Left forelimb (tissue), 1 donor: ENCODE measurements at regions not wholly inside any gene's neighbourhood (a gene's known extent, or its start where the extent isn't known, plus 50 kb on each side); places are given as distances from the start of the nearest gene placed in this dataset.

ENCODE experiments used
- DNase-seq: peaks from one replicate; pipeline ENCODE4 v3.0.0-alpha.2; 2018; ENCODE audit warnings: low spot score

DNA sequence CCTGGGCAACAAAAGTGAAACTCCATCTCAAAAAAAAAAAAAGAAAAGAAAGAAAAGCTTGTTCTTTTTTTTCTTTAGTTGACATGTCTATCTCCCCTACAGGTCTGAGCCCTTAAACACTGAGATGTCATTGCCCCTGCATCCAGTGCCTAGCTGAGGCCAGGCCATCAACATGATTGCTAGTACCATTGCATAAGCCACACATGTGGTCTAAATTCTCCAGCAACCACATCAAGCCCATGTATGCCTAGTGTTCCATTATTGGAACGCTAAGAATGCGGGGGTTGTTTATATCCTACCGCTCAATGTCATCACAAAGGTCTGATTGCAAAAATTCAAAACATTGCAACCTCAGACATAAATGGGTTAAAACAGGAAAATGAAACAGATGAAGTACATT is 62.7 kb downstream of the NPTX2 start:
- no peak for DNase-seq

DNA sequence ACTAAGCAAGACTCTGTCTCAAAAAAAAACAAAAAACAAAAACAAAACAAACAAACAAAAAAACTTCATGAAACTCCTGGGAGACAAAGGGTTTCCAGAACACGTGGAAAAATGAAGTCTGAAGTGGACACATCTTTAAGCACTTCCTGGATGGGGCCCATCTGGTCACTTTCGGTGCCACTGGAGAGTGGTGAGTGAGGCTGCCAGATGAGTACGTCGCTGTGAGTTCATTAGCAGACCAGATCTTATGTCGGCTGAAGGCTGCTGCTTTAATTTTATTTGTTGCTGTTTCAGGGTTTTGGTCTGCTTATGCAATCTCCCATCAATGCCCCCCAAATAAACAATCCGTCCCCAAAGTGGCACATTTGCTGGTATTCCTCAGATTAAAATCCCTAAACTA is 64.4 kb downstream of the NPTX2 start:
- DNase-seq: no peak

DNA sequence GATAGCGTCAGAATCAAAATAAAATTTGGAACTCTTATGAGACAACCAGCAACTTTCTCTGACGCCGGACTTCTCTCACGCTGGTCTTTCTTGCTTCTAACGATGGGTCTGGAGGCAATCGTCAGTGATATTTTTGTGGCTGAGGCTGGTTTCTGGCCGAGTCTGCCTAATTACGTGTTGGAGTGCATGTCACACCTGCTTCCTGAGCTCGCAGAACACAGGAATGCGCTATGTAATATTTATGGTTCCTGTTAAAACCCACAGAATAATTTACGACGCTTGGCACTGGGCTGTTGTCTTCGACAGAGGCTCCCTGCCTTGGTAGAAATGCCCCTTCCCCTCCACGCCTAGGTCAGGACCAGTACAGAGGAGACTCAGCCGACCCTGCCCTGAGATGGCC is 64.9 kb downstream of the NPTX2 start:
- DNase-seq: no peak

DNA sequence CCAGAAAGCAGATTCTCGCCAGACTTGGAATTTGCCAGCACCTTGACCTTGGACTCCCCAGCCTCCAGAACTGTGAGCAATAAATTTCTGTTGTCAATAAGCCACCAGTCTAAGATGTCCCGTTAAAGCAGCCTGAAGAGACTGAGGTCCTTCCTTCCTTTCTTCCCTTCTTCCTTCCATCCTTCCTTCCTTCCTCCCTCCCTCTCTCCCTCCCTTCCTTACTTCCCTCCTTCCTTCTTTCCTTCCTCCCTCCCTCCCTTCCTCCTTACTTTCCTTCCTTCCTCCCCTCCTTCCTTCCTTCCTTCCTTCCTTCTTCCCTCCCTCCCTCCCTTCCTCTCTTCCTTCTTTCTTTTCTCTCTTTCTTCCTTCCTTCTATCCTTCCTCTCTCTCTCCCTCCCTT is 66.4 kb downstream of the NPTX2 start:
- no peak for DNase-seq

DNA sequence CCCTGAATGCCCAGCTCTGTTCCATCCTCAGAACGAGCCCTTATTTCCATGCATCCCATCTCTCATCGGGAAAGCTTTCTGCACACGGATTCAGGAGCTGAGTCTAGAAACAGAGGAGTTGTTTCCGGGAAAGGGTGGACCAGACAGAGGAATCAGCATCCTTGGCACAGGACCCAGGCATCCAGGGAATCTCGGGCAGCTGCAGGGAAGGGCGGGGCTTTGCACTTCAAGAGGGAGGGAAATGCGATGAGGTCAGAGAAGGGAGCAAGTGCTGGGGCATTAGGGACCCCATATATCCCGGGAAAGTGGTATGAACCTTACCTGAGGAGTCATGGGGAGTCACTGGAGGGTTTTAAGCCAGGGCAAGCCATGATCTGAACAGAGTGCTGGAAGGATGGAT is 68.5 kb downstream of the NPTX2 start:
- DNase-seq: no peak

DNA sequence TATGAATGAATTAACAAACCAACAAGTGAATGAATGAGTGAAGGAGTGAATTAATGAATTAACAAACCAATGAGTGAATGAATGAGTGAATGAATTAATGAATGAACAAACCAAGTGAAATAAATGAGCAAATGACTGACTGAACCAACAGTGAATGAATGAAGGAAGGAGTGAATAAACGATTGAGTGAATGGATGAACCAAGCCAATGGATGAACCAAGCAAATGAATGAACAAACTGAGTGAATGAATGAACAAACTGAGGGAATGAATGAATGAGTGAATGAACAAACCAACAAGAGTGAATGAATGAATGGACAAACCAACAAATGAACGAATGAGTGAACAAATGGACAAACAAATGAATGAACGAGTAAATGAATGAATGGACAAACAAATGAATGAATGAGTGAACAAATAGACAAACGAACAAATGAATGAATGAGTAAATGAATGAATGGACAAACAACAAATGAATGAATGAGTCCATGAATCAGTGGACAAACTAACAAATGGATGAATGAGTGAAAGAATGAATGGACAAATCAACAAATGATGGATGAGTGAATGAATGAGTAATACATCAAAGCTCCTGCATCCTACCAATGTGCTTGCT is 69.5 kb downstream of the NPTX2 start:
- DNase-seq: no peak

DNA sequence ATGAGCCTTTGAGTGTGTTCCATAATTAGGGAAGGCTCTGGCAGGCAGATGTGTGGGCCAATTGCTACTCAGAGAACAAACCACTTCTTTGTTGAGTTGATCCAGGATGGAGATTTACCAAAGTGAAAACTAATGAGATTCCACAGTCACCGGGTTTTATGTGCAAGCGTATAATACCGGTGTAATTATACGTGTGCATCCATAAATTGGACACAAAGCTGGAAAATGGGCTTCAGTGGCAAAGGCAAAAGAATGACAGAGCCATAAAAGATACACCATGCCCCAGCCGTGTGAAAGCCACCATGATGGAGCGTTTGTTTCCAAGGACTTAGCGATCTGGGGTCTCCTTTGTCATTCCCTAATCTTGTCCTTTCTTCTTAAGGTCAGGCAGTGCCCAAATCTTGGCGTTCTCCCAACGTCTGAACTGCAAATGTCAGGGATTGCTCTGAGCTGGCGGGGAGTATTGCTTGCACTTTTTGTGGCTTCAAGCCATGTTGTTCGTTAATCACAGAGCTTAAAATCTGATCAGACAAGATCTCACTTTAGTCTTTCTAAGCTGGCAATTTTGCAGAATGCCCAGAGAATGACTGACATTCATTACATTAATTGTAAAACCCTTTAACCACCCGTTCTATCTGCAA is 70.1 kb downstream of the NPTX2 start:
- DNase-seq: no peak

DNA sequence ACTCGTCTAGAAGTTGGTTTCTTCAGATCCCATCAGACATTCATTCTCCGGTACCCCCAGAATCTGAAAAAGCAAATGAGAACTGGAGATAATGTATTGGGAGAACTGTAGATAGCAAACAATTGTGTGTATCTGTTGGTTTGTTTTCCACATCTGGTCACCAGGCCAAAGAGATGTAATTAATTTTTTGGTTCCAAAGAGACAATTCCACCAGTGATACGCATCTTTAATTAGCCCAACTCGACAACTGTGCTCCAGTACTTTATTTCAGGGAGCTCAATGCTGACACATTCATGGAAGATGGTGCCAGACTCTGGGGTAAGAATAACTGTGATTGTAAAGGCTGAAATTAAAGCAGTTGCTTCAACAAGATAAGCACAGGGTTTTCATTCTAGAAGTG is 74.5 kb downstream of the NPTX2 start:
- DNase-seq: no peak

DNA sequence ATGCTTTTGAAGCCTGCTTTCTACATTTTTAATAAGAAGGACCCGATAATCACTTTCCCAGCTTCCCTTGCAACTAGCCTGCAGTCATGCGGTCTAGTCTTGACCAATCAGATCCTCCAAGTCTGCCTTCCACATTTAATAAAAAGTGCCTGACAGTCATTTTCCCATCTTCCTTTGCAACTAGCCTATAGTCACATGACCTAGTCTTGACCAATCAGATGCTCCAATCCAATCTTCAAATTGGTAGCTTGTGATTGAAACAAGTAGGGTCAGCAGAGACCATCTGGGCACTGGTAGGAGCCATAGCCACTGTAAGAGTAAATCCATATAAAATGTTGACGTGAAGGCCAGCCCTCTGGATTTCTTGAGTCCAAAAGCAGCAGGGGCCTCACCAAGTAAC is 80.0 kb downstream of the NPTX2 start:
- DNase-seq: no peak

DNA sequence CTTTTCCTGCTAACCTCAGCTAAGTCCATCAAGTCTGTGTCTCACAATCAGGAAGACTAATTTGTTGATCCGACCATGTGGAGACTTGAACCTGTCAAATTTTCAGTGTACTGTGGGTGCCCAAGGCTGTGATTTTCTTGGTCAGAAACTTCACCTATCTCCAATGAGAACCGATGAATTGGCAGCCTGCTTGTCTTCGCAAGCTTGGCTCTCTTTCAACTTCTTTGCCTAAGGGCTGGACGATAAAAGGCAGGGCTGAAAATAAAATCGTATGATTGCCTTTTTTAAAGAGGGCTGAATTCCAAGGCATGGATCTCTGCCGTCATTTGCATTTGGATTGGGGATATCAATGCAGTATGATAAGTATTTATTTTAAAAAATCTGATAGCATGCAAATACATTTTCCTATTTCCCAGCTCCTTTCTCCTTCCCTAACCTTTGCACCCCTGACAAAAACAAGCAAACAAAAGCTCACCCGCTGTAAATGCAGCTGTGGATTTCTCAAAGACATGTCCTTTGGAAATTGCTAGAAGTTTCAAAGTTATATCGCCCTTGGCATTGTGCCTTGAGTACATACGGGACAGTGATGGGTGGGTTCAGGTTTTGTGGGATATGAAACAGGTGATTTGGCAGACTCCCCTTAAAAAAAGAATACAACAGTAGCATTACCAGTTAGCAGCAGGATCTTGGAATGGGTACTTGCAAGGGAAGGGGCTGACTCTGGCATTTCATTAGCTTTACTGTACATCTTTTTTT is 80.6 kb downstream of the NPTX2 start:
- DNase-seq: no peak

DNA sequence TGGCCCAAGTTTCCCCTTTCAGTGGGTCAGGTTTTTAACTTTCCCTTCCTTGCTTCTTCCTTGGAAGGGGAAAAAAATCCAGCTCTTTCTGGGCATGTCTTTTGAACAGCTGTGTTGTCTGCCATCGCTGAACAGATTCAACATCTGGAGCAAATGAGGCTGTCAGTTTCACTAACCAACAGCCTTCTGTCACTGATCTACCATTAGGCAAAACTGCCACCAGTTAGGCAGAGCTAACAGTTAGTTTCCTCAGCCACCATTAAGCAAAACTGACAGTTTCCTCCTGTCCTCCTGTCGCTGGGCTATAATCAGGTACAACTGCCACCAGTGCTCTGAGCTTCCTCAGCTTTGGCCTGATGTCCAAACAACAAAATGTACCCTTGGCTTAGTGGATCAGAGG is 81.9 kb downstream of the NPTX2 start:
- no peak for DNase-seq

DNA sequence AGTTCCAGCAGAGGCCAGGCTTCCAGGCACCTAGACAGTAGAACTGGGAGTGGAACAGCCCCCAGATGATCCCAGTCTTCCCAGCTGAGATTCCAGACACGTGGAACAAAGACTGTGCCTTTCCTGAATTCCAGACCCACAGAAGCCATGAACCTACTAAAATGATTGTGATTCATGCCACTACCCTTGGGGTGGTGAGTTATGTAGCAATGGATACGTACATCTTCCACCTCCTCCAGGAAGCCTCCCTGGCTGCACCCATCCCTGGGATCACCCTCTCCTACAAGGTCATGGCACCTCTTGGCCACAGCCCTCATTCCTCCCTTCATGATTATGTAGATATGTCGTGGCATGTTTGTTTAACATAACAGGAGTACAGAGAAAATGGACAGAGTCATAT is 83.4 kb downstream of the NPTX2 start:
- DNase-seq: no peak

DNA sequence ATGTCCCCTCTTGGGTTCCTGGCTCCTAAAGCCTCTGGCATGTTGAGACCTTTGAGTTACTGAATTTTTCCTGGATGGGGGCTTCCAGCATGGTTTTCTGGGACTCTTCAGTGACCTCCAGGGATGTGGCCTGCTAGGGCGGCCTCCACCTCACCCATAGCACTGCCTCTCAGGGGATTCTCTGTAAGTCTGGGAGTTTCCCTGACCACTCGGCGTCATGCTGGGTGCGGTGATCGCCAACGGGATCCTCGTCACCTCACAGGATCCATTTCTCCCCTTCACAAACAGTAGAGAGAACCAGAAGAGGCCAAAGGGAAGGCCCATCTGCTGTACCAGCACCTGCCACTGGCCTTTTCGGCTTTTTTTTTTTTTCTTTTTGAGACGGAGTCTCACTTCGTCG is 84.3 kb downstream of the NPTX2 start:
- DNase-seq: no peak

DNA sequence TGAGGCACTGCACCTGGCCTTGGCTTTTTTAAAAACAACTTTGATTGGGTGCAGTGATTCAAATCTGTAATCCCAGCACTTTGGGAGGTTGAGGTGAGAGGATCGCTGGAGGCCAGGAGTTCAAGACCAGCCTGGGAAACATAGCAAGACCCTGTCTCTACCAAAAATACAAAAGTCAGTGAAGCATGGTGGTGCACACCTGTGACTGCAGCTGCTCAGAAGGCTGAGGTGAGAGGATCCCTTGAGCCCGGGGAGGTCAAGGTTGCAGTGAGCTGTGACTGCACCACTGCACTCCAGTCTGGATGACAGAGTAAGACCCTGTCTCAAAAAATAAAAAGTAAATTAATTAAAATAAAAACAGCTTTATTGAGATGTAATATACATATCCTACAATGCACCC is 84.9 kb downstream of the NPTX2 start:
- DNase-seq: no peak

DNA sequence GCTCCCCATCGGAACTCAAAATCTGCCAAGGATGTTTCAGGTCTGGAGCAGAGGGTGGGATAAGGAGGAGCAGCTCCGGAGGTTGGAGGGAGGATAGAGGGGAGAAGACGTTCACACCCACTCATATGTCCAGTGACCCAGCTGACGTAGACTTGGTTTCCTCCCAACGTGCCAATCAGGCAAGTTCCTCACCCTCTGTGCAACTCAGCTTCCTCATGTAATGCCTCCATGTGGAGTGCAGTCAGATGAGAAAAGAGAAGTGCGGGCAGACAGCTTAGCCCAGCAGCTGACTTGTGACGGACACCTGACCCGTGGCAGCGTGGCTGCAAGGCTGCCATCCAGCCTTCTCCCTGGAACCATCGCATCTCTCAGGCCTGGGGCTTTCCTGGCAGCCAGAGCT is 86.8 kb downstream of the NPTX2 start:
- DNase-seq: no peak

DNA sequence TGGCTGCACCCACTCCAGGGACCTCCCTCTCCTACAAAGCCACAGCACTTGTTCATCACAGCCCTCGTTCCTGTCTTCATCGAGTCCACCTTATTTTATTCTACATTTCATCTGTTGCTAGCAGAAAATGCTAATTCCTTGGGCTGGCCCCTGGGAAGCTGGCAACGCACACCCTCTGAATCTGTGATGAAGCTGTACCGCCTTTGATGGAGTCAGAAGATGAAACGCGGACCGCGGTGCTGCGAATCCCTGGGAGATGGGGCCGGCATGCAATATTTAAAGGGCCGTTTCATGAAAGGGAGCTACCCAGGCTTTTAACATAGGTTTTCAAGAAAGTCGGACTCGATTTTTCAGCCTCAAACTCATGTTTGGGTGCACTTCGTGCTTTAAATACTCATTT is 88.5 kb downstream of the NPTX2 start:
- no peak for DNase-seq

DNA sequence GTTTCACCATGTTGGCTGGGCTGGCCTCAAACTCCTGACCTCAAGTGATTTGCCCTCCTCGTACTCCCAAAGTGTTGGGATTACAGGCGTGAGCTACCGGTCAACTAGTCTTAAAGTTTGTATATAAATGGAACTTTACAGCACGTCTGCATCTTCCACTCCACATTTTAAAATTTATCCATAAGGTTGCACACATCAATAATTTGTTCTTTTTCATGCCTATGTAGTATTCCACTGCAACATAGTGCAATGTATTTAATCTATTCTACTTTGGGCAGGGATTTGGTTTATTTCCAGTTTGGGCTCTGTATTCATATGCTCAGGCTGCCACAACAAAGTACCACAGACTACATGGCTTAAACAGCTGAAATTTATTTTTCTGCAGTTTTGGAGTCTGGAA is 90.0 kb downstream of the NPTX2 start:
- DNase-seq: no peak

DNA sequence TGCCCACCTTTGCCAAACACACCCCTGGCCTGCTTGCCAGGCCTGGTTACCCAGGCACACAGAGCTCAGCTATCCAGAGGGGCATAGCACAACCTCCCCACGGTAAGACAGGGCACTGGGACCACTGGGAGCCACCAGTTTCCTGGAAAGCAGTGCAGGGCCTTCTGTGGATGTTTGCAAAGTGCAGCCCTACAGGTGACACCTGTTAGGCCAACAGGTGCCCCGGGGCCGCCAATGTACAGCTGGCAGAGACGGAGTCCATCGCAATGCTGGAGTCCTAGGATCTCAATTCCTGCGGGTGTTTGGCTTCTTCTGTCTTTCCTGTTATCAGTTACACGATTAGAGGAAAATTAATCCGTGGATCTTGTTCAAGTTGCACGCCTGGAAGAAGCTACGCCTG is 94.9 kb downstream of the NPTX2 start:
- no peak for DNase-seq

DNA sequence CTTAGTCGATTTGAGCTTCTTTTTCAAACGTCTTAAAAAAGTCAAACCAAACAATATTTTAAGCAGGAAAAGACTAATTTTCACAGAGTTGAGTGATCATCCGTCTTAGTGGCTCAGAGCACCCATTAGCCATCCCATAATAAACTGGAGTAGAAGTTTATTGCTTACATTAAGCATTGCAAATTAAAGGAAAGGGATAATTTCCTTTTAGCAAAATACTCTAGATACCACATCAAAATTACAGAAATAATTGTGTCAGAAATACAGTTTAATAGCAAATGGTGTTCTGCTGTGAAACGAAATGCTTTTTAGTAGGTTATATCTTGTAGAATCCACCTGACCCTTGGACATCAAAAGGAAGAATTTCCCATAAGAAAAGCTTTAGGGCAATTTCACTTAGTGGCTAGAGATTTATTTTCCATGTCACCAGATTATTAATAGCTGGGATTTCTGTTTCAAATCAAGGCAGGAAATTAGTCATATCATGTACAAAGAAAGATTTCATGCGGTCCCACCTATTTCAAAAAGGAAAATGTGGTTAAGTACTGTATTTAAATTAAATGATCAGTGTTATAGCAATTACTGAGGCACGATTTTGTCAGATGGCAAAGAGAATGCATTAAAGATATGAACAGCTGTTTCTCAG is 96.2 kb downstream of the NPTX2 start:
- no peak for DNase-seq

DNA sequence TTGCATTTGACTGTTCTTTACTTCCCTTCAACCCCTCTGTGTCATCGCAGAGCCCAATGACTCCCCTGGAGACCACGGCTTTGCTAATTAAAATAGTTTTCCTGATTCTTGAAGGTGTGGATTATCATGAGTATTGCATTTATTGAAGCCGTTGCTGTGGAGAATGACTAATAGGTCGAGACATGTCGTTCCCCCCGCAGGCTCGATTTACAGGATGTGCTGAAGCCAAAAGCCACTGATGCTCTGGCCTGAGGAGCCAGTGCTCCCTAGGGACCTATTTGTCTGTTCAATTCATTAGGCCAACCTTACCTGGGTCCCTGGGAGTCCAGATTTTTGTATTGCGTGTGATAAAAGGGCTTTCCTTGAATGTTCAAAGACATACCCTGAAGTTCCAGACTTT is 102.3 kb downstream of the NPTX2 start:
- no peak for DNase-seq

DNA sequence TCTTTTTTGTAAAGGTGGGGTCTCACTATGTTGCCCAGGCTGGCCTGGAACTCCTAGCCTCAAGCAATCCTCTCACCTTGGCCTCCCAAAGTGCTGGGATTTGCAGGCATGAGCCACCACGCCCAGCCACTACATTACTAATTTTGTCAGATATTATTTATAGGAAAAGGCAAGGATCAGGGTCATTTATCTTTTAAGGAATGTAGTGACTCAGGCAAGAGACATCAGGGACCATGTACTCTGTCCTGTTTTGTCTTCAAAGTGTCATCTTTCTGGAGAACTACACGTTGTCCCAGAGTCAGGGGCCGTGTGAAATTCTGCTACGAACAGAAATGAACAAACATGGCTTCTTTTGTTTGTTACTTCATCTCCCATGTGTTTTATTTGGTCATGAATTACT is 105.3 kb downstream of the NPTX2 start:
- DNase-seq: no peak

DNA sequence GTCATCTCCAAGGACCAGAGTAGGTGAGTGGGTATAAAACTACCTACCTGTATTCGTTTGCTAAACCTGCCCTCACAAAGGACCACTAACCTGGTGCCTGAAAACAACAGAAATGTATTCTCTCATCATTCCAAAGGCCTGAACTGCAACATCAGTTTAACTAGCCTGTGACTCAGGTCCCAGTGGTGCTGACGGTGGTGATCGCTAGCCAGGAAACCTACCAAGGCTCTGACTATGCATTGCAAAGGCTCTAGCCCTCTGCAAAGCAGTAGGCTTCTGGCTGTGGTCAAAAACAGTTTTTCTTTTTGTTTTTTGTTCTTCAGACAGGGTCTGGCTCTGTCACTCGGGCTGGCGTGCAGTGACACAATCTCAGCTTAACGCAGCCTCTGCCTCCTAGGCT is 107.5 kb downstream of the NPTX2 start:
- no peak for DNase-seq

DNA sequence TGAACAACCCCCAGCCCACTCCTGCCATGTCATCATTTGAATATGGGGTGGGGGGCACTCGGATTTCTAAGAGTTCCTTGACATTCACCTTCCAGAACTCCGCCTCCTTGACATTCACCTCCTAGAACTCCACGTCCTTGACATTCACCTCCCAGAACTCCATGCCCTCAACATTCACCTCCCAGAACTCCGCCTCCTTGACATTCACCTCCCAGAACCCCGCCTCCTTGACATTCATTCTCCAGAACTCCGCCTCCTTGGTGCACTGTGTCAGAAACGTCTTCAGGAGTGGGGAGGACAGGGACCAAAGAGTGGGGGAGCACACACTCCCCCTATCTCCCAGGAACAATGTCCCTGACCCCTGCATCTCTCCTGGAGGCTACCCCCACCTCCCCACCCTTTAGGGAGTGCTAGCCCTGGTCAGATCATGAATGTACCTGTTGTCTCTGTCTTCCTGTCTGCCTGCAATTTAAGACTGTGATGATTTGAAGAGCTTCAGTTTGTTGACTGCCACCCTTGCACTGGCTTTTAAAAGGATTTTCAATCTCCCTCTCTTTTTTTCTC is 110.1 kb downstream of the NPTX2 start:
- no peak for DNase-seq
